ENCODE measurements at regions not wholly inside any gene's neighbourhood (a gene's known extent, or its start where the extent isn't known, plus 50 kb on each side); places are given as distances from the start of the nearest gene placed in this dataset.

DNA sequence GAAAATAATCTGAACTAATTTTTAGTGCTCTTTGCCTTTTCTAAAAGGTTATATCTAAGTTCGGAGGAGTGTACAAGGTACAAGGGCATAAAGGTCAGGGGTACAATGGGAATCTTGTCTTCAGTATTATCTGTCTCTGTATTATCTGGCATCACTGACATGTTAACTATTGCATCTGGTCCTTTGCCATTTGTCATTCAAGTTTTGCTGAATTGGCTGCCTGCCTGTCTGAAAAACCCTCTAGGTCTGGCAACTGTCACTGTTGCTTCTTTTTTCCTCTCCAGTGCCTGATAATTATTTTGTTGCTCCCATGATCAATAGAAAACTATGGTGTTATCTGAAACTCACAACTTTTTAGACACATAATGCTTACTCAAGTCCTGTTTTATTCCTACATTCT is 112.5 kb upstream of the STK26 start:
- Histone ChIP-seq H2AFZ (ENCODE audit: low read depth, low read length, poor library complexity, severe bottlenecking) (no peak overlapping the region), H3K36me3 (ENCODE audit: control insufficient read depth in 1 of 2, insufficient read depth in 2 of 2, low read length in 2 of 2) (no peaks in the 10 kb centered on the region), H4K20me1 (ENCODE audit: insufficient read depth) (no peaks in the 10 kb centered on the region), H3K4me3 (replicated peaks in 1 of 2; ENCODE audit: low read depth in 1 of 2, low read length in 2 of 2) (no peak overlapping the region), H3K9ac (ENCODE audit: low read length) (no peak overlapping the region), H3K4me1 (ENCODE audit: control insufficient read depth in 1 of 2, insufficient read depth in 2 of 2, low read length in 2 of 2) (no peaks in the 10 kb centered on the region), H3K4me2 (ENCODE audit: low read length) (no peak overlapping the region), H3K27me3 (ENCODE audit: insufficient read depth, low read length) (no peaks in the 10 kb centered on the region), H3K9me3 (ENCODE audit: control insufficient read depth in 1 of 2, insufficient read depth in 1 of 2, low read depth in 1 of 2, low read length in 2 of 2) (no peaks in the 10 kb centered on the region), H3K9me2 (ENCODE audit: insufficient read depth) (no peaks in the 10 kb centered on the region), H3K27ac (ENCODE audit: low read depth, low read length) (no peak overlapping the region), H3K79me2 (ENCODE audit: insufficient read depth, low read length) (no peaks in the 10 kb centered on the region)
- no peak for ATAC-seq
- intact Hi-C loops (cut with micrococcal nuclease) = no loop called here
- POLR2A ChIA-PET = no interaction called here
- RAD21 ChIA-PET (ENCODE audit: low non-redundant PET in 1 of 2, low total read pairs in 2 of 2, uncharacterized antibody in 2 of 2, unreplicated experiment in 2 of 2) = no interaction called here
- DNase-seq (ENCODE audit: low read depth, low spot score) = no peak
- CTCF ChIA-PET = no interaction called here
- no TSS peak for BruUV-seq (replicated peaks)
- no peak for TF ChIP-seq ZNF274 (IDR thresholded peaks at IDR 0.05; ENCODE audit: low read depth, low read length)
- TF ChIP-seq ELF1 (IDR thresholded peaks at IDR 0.05; ENCODE audit: borderline replicate concordance, low read depth) = no peak
- TF ChIP-seq EZH2 (IDR thresholded peaks at IDR 0.05) = no peak
- no peak for TF ChIP-seq SRF (IDR thresholded peaks at IDR 0.05; ENCODE audit: low read depth)

DNA sequence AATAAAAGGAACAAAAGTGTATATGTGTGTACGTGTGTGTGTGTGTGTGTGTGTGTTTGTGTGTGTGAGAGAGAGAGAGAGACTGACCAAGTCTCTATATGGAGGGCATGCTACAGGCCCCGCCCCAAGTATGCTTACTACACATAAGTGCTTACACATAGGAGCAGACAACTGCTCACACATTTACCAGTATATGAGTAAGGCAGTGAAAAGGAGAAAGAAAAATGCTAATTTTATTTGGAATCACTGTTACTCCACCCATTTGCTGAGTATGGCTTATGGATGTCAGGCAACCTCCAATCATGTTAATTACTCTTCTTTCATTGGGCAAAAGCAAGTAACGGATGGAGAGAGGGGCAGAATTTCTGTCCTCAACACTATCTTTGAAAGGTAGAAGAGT is 107.6 kb upstream of the STK26 start:
- CTCF ChIA-PET = no interaction called here
- Histone ChIP-seq H3K9me3 (ENCODE audit: control insufficient read depth in 1 of 2, insufficient read depth in 1 of 2, low read depth in 1 of 2, low read length in 2 of 2) (no peaks in the 10 kb centered on the region), H3K4me3 (replicated peaks in 1 of 2; ENCODE audit: low read depth in 1 of 2, low read length in 2 of 2) (no peak overlapping the region), H3K4me2 (ENCODE audit: low read length) (no peak overlapping the region), H3K9me2 (ENCODE audit: insufficient read depth) (no peaks in the 10 kb centered on the region), H3K27me3 (ENCODE audit: insufficient read depth, low read length) (no peaks in the 10 kb centered on the region), H4K20me1 (ENCODE audit: insufficient read depth) (no peaks in the 10 kb centered on the region), H3K79me2 (ENCODE audit: insufficient read depth, low read length) (no peaks in the 10 kb centered on the region), H3K4me1 (ENCODE audit: control insufficient read depth in 1 of 2, insufficient read depth in 2 of 2, low read length in 2 of 2) (no peaks in the 10 kb centered on the region), H3K9ac (ENCODE audit: low read length) (no peak overlapping the region), H3K36me3 (ENCODE audit: control insufficient read depth in 1 of 2, insufficient read depth in 2 of 2, low read length in 2 of 2) (no peaks in the 10 kb centered on the region), H3K27ac (ENCODE audit: low read depth, low read length) (no peak overlapping the region), H2AFZ (ENCODE audit: low read depth, low read length, poor library complexity, severe bottlenecking) (no peak overlapping the region)
- intact Hi-C loops (cut with micrococcal nuclease) = no loop called here
- TF ChIP-seq EGR1 (IDR thresholded peaks at IDR 0.05; ENCODE audit: low read depth) = no peak
- TF ChIP-seq RAD21 (IDR thresholded peaks at IDR 0.05; ENCODE audit: low read depth) = no peak
- no peak for TF ChIP-seq SP1 (IDR thresholded peaks at IDR 0.05; ENCODE audit: low read depth)
- no peak for TF ChIP-seq ZFX (IDR thresholded peaks at IDR 0.05)
- TF ChIP-seq EZH2 (IDR thresholded peaks at IDR 0.05) = no peak
- TF ChIP-seq ZNF274 (IDR thresholded peaks at IDR 0.05; ENCODE audit: low read depth, low read length) = no peak
- no peak for TF ChIP-seq REST (IDR thresholded peaks at IDR 0.05; ENCODE audit: low read depth)
- TF ChIP-seq EZH2phosphoT487 (IDR thresholded peaks at IDR 0.05; ENCODE audit: borderline replicate concordance) = no peak
- TF ChIP-seq, protein P1, sequence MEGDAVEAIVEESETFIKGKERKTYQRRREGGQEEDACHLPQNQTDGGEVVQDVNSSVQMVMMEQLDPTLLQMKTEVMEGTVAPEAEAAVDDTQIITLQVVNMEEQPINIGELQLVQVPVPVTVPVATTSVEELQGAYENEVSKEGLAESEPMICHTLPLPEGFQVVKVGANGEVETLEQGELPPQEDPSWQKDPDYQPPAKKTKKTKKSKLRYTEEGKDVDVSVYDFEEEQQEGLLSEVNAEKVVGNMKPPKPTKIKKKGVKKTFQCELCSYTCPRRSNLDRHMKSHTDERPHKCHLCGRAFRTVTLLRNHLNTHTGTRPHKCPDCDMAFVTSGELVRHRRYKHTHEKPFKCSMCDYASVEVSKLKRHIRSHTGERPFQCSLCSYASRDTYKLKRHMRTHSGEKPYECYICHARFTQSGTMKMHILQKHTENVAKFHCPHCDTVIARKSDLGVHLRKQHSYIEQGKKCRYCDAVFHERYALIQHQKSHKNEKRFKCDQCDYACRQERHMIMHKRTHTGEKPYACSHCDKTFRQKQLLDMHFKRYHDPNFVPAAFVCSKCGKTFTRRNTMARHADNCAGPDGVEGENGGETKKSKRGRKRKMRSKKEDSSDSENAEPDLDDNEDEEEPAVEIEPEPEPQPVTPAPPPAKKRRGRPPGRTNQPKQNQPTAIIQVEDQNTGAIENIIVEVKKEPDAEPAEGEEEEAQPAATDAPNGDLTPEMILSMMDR (IDR thresholded peaks at IDR 0.05 in 2 of 3, conservative IDR thresholded peaks at IDR 0.05 in 1 of 3; ENCODE audit: borderline replicate concordance in 1 of 3, insufficient read depth in 1 of 3, low read depth in 2 of 3, low read length in 2 of 3) = no peak
- no peak for TF ChIP-seq POLR2AphosphoS5 (IDR thresholded peaks at IDR 0.05; ENCODE audit: low read depth, low read length)
- TF ChIP-seq TCF7L2 (IDR thresholded peaks at IDR 0.05; ENCODE audit: borderline replicate concordance, extremely low read depth, insufficient read depth, insufficient read length) = no peak
- TF ChIP-seq SRF (IDR thresholded peaks at IDR 0.05; ENCODE audit: low read depth) = no peak
- TF ChIP-seq CEBPB (IDR thresholded peaks at IDR 0.05; ENCODE audit: low read depth) = no peak
- TF ChIP-seq, protein P2, sequence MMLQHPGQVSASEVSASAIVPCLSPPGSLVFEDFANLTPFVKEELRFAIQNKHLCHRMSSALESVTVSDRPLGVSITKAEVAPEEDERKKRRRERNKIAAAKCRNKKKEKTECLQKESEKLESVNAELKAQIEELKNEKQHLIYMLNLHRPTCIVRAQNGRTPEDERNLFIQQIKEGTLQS (IDR thresholded peaks at IDR 0.05) = no peak
- no peak for TF ChIP-seq CBX3 (IDR thresholded peaks at IDR 0.05; ENCODE audit: low read depth)
- BruUV-seq (replicated peaks) = no TSS peak
- ATAC-seq (no peak), DNase-seq (ENCODE audit: low read depth, low spot score) (no peak)
- POLR2A ChIA-PET = no interaction called here
- RAD21 ChIA-PET (ENCODE audit: low non-redundant PET in 1 of 2, low total read pairs in 2 of 2, uncharacterized antibody in 2 of 2, unreplicated experiment in 2 of 2) = no interaction called here
